ENCODE measurements at regions not wholly inside any gene's neighbourhood (a gene's known extent, or its start where the extent isn't known, plus 50 kb on each side); places are given as distances from the start of the nearest gene placed in this dataset.
A peak's percentile ranks its signal among the peaks of the same experiment; 100 is the strongest.

DNA sequence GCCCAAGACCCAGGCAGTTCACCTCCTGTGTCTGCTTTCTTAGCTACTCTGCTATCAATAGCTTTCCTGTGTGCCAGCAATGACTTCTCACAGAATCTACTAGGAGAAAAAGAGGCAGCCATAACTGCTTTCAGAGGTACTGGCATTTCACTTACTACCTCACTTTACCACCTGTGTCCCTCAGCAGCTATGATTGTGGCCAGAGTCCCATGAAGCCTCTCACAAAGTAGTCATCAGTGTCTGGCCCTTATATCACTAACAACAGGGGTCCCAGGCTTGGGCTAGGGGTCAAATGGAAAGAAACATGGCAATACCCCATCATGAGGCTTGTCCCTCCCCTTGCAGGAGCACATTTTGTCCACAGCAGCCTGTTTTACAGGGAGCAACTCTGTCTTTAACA lies 62.7 kb upstream of the EPS8L3 start:
- Histone ChIP-seq H3K9me3 (replicated peaks in 1 of 3) (no peaks in the 10 kb centered on the region), H3K4me1 (replicated peaks in 1 of 2) (peaks cover 24 to 46% of the 10 kb centered on the region in 2 donors), H3K27ac (no peak overlapping the region), H3K36me3 (replicated peaks in 1 of 2) (no peaks in the 10 kb centered on the region), H3K4me3 (no peak overlapping the region), H3K27me3 (no peaks in the 10 kb centered on the region)
- intact Hi-C loops (cut with DNase I) = no loop called here
- DNase-seq = peak in 1 of 7 donors; percentile 27
- TF ChIP-seq POLR2A (IDR thresholded peaks at IDR 0.05) = no peak
- TF ChIP-seq, protein P1, sequence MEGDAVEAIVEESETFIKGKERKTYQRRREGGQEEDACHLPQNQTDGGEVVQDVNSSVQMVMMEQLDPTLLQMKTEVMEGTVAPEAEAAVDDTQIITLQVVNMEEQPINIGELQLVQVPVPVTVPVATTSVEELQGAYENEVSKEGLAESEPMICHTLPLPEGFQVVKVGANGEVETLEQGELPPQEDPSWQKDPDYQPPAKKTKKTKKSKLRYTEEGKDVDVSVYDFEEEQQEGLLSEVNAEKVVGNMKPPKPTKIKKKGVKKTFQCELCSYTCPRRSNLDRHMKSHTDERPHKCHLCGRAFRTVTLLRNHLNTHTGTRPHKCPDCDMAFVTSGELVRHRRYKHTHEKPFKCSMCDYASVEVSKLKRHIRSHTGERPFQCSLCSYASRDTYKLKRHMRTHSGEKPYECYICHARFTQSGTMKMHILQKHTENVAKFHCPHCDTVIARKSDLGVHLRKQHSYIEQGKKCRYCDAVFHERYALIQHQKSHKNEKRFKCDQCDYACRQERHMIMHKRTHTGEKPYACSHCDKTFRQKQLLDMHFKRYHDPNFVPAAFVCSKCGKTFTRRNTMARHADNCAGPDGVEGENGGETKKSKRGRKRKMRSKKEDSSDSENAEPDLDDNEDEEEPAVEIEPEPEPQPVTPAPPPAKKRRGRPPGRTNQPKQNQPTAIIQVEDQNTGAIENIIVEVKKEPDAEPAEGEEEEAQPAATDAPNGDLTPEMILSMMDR (IDR thresholded peaks at IDR 0.05) = no peak

- H3K9me3 ChIP-seq (replicated peaks in 1 of 3) = no peaks in the 10 kb centered on the region
- H3K4me3 ChIP-seq = no peak overlapping the region
- H3K27me3 ChIP-seq = no peaks in the 10 kb centered on the region
- intact Hi-C loops (cut with DNase I) = no loop called here
- peak in 1 of 7 donors; percentile 41 for DNase-seq
- WGBS, 4 donors = 92 to 94% (median 94%) methylated on average over 10 to 12 of the region's 12 CpGs
- peaks cover 30 to 48% of the 10 kb centered on the region in 2 donors for H3K4me1 ChIP-seq (replicated peaks in 1 of 2)
- no peaks in the 10 kb centered on the region for H3K36me3 ChIP-seq (replicated peaks in 1 of 2)
- TF ChIP-seq, protein P1 (IDR thresholded peaks at IDR 0.05) = no peak
- TF ChIP-seq POLR2A (IDR thresholded peaks at IDR 0.05) = no peak
- peak overlapping the region in 4 of 5 donors; percentile 2 to 88 (median 60) for H3K27ac ChIP-seq
These were observed 60.8 kb upstream of the EPS8L3 start for GRCh38 chr1:109824349-109825115.

GRCh38 chr1:109823543-109824348 lies 60.0 kb upstream of the EPS8L3 start:
- intact Hi-C loops (cut with DNase I) = no loop called here
- DNase-seq = peak; percentile 65 to 84 (median 80)
- H3K36me3 ChIP-seq (replicated peaks in 1 of 2) = no peaks in the 10 kb centered on the region
- peaks cover 30 to 50% of the 10 kb centered on the region in 2 donors for H3K4me1 ChIP-seq (replicated peaks in 1 of 2)
- H3K4me3 ChIP-seq = no peak overlapping the region
- no peaks in the 10 kb centered on the region for H3K9me3 ChIP-seq (replicated peaks in 1 of 3)
- peak in 1 of 2 donors; percentile 17 for TF ChIP-seq POLR2A (IDR thresholded peaks at IDR 0.05)
- TF ChIP-seq, protein P1 (IDR thresholded peaks at IDR 0.05) = peak in 1 of 6 experiments; percentile 18
- H3K27me3 ChIP-seq = no peaks in the 10 kb centered on the region
- peak overlapping the region in 4 of 5 donors; percentile 2 to 88 (median 60) for H3K27ac ChIP-seq
- 60 to 72% (median 67%) methylated on average over 9 to 16 of the region's 16 CpGs for WGBS, 4 donors

DNA sequence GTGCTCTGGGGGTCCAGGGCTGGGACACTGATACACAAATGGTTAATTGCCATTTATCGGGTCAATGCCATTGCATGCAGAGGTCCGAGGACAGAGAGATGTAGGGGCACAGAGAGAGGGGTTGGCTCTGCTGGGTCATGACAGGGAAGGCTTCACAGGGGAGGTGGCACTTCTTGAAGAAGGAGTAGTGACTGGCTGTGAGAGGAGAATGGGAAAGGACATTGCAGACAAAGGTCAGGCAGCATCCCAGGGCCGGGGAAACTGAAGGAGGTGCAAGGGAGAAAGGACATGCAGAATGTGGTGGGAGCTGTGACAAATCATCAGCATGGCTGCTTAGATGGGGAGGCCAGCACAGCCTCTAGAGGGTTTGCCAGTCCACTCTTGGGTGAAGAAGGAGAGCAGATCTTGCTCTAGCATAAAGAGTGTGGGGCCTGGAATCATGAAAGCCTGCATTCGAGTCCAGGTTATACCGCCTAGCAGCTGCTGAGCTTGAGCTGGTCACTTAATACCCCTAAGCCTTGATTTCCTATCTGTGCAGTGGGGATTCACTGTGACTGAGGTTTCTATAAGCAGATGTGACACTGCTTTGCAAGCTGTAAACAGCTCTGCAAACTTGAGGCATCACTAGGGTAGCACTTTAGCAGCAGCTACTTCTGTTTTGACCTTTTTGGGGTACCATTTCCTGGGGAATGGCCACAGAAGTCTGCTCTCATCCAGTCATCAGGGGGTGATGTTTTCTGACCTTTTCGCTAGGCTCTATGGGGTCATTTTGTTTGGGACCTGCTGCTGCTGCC lies 59.2 kb upstream of the EPS8L3 start:
- no peak for TF ChIP-seq POLR2A (IDR thresholded peaks at IDR 0.05)
- TF ChIP-seq, protein P1 (IDR thresholded peaks at IDR 0.05) = no peak
- peaks cover 30 to 55% of the 10 kb centered on the region in 2 donors for H3K4me1 ChIP-seq (replicated peaks in 1 of 2)
- no peaks in the 10 kb centered on the region for H3K9me3 ChIP-seq (replicated peaks in 1 of 3)
- intact Hi-C loops (cut with DNase I) = no loop called here
- H3K27me3 ChIP-seq = no peaks in the 10 kb centered on the region
- no peaks in the 10 kb centered on the region for H3K36me3 ChIP-seq (replicated peaks in 1 of 2)
- DNase-seq = no peak
- H3K27ac ChIP-seq = peak overlapping the region in 3 of 5 donors; percentile 60 to 88 (median 77)
- WGBS, 4 donors = 75 to 80% (median 77%) methylated on average over 5 to 6 of the region's 6 CpGs
- no peak overlapping the region for H3K4me3 ChIP-seq

Data from adrenal gland (tissue), 9 donors.